HEK293T (cell line): ENCODE measurements at regions not wholly inside any gene's neighbourhood (a gene's known extent, or its start where the extent isn't known, plus 50 kb on each side); places are given as distances from the start of the nearest gene placed in this dataset.

Source experiments
- ARNT ChIP-seq: fragments of 450-650 bp; IDR thresholded peaks from 2 replicates; pipeline ENCODE4 v1.6.1; 2017; ENCODE audit warnings: mild to moderate bottlenecking
- BHLHE40 ChIP-seq: fragments of 450-650 bp; IDR thresholded peaks from 2 replicates; pipeline ENCODE4 v1.6.1; 2016; ENCODE audit warnings: mild to moderate bottlenecking, moderate library complexity, borderline replicate concordance
- CTBP1 ChIP-seq: fragments of 450-650 bp; IDR thresholded peaks from 2 replicates; pipeline ENCODE4 v1.6.1; 2016; ENCODE audit warnings: borderline replicate concordance
- ELF4 ChIP-seq: fragments of 450-650 bp; IDR thresholded peaks from 2 replicates; pipeline ENCODE4 v1.6.1; 2017; ENCODE audit warnings: antibody characterized with exemption
- FOXA1 ChIP-seq: fragments of 450-650 bp; IDR thresholded peaks from 2 replicates; pipeline ENCODE4 v1.6.1; 2016; ENCODE audit warnings: mild to moderate bottlenecking
- FOXK2 ChIP-seq: fragments of 450-650 bp; IDR thresholded peaks from 2 replicates; pipeline ENCODE4 v1.6.1; 2016; ENCODE audit warnings: mild to moderate bottlenecking
- FOXM1 ChIP-seq: fragments of 450-650 bp; IDR thresholded peaks from 2 replicates; pipeline ENCODE4 v1.6.1; 2017; ENCODE audit warnings: mild to moderate bottlenecking, borderline replicate concordance
- L3MBTL2 ChIP-seq: fragments of 450-650 bp; conservative IDR thresholded peaks from 2 replicates; pipeline ENCODE4 v1.6.1; 2016; ENCODE audit warnings: mild to moderate bottlenecking
- NFRKB ChIP-seq: fragments of 450-650 bp; IDR thresholded peaks from 2 replicates; pipeline ENCODE4 v1.6.1; 2016; ENCODE audit warnings: mild to moderate bottlenecking, moderate library complexity
- SP1 ChIP-seq: fragments of 450-650 bp; IDR thresholded peaks from 2 replicates; pipeline ENCODE4 v1.6.1; 2017
- SUZ12 ChIP-seq: fragments of 450-650 bp; IDR thresholded peaks from 2 replicates; pipeline ENCODE4 v1.6.1; 2016; ENCODE audit warnings: mild to moderate bottlenecking
- TARDBP ChIP-seq: fragments of 450-650 bp; IDR thresholded peaks from 2 replicates; pipeline ENCODE4 v1.6.1; 2016
- ZNF384 ChIP-seq: fragments of 450-650 bp; IDR thresholded peaks from 2 replicates; pipeline ENCODE4 v1.6.1; 2016
- TF ChIP-seq, protein P1 (sequence below): fragments of 450-650 bp; IDR thresholded peaks from 2 replicates; pipeline ENCODE4 v1.6.1; 2016

DNA sequence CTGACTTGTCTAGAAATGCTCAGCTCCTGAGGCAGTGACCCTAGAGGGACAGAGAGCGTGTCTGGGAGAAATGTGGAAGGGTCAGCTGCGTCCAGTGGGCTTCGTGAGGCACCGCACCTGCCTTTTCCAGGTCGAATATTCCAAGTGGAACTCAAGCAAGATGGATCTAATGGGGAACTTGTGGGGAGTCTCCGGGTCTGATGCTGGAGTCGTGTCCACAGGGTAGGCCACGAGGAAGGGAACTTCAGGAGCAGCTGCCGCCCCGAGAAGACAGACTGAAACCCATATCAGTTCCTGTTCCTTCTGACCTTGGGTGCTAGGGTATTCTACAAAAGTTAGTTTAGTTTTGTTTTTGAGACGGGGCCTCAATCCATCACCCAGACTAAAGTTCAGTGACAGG, 67.5 kb downstream of the TNFAIP2 start:
- TF ChIP-seq ZNF384 (no peak), SP1 (no peak), FOXA1 (no peak), BHLHE40 (no peak), SUZ12 (no peak), ARNT (no peak), FOXK2 (no peak), NFRKB (no peak), CTBP1 (no peak), TARDBP (no peak), ELF4 (no peak), L3MBTL2 (no peak), FOXM1 (no peak)
- TF ChIP-seq, protein P1, sequence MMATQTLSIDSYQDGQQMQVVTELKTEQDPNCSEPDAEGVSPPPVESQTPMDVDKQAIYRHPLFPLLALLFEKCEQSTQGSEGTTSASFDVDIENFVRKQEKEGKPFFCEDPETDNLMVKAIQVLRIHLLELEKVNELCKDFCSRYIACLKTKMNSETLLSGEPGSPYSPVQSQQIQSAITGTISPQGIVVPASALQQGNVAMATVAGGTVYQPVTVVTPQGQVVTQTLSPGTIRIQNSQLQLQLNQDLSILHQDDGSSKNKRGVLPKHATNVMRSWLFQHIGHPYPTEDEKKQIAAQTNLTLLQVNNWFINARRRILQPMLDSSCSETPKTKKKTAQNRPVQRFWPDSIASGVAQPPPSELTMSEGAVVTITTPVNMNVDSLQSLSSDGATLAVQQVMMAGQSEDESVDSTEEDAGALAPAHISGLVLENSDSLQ: no peak
